ENCODE measurements at regions not wholly inside any gene's neighbourhood (a gene's known extent, or its start where the extent isn't known, plus 50 kb on each side); places are given as distances from the start of the nearest gene placed in this dataset.

GRCh38 chr4:71162386-71162785 is 168.9 kb downstream of the DCK start:
- ChIA-PET CTCF (no interaction called here), POLR2A (no interaction called here)
- H3K4me1 Mint-ChIP-seq = peaks cover 0 to 5% (median 0%) of the 10 kb centered on the region in 3 donors
- no peak overlapping the region for H3K27ac ChIP-seq (ENCODE audit: low read depth, low read length)
- H3K36me3 Mint-ChIP-seq = no peaks in the 10 kb centered on the region
- H3K4me3 Mint-ChIP-seq = no peak overlapping the region
- H3K27me3 Mint-ChIP-seq = peaks cover 5 to 11% of the 10 kb centered on the region in 2 donors
- DNase-seq = no peak
- no peaks in the 10 kb centered on the region for H3K36me3 ChIP-seq (ENCODE audit: insufficient read depth, low read length)
- H3K9me3 Mint-ChIP-seq = no peaks in the 10 kb centered on the region
- H3K27ac Mint-ChIP-seq = no peak overlapping the region
- no peak overlapping the region for H3K4me3 ChIP-seq (ENCODE audit: low read length)
- H3K27me3 ChIP-seq (ENCODE audit: insufficient read depth, low read length, poor library complexity, severe bottlenecking) = peaks cover 7% of the 10 kb centered on the region
- no peaks in the 10 kb centered on the region for H3K4me1 ChIP-seq (ENCODE audit: insufficient read depth, low read length)
- no peaks in the 10 kb centered on the region for H3K9me3 ChIP-seq (ENCODE audit: low read length)

GRCh38 chr4:71163317-71163716 is 169.9 kb downstream of the DCK start:
- Mint-ChIP-seq H3K4me1 (no peaks in the 10 kb centered on the region), H3K36me3 (no peaks in the 10 kb centered on the region)
- POLR2A ChIA-PET = no interaction called here

GRCh38 chr4:71167083-71167482 is 171.7 kb upstream of the SLC4A4 start:
- Mint-ChIP-seq H3K27me3 (peaks cover 2 to 6% of the 10 kb centered on the region in 2 donors), H3K36me3 (peaks cover 0 to 7% (median 0%) of the 10 kb centered on the region in 3 donors), H3K27ac (no peak overlapping the region), H3K4me1 (no peaks in the 10 kb centered on the region), H3K4me3 (no peak overlapping the region), H3K9me3 (no peaks in the 10 kb centered on the region)
- Histone ChIP-seq H3K4me3 (ENCODE audit: low read length) (no peak overlapping the region), H3K27me3 (ENCODE audit: insufficient read depth, low read length, poor library complexity, severe bottlenecking) (peaks cover 7% of the 10 kb centered on the region), H3K36me3 (ENCODE audit: insufficient read depth, low read length) (no peaks in the 10 kb centered on the region), H3K4me1 (ENCODE audit: insufficient read depth, low read length) (no peaks in the 10 kb centered on the region), H3K9me3 (ENCODE audit: low read length) (no peaks in the 10 kb centered on the region), H3K27ac (ENCODE audit: low read depth, low read length) (no peak overlapping the region)
- CTCF ChIA-PET = no interaction called here
- POLR2A ChIA-PET = no interaction called here
- DNase-seq = no peak

More at GRCh38 chr4:71163317-71163716, 169.9 kb downstream of the DCK start:
- peaks cover 5 to 8% of the 10 kb centered on the region in 2 donors for H3K27me3 Mint-ChIP-seq
- CTCF ChIA-PET = no interaction called here
- H3K4me1 ChIP-seq (ENCODE audit: insufficient read depth, low read length) = no peaks in the 10 kb centered on the region
- DNase-seq = no peak
- no peak overlapping the region for H3K27ac Mint-ChIP-seq
- no peak overlapping the region for H3K4me3 Mint-ChIP-seq
- no peaks in the 10 kb centered on the region for H3K9me3 ChIP-seq (ENCODE audit: low read length)
- H3K36me3 ChIP-seq (ENCODE audit: insufficient read depth, low read length) = no peaks in the 10 kb centered on the region
- H3K27ac ChIP-seq (ENCODE audit: low read depth, low read length) = no peak overlapping the region
- H3K4me3 ChIP-seq (ENCODE audit: low read length) = no peak overlapping the region
- H3K27me3 ChIP-seq (ENCODE audit: insufficient read depth, low read length, poor library complexity, severe bottlenecking) = peaks cover 7% of the 10 kb centered on the region
- no peaks in the 10 kb centered on the region for H3K9me3 Mint-ChIP-seq

GRCh38 chr4:71171592-71171991 is 167.2 kb upstream of the SLC4A4 start:
- Mint-ChIP-seq H3K4me1 (no peaks in the 10 kb centered on the region), H3K27ac (no peak overlapping the region), H3K4me3 (no peak overlapping the region), H3K9me3 (no peaks in the 10 kb centered on the region), H3K27me3 (peaks cover 0 to 11% of the 10 kb centered on the region in 2 donors), H3K36me3 (peaks cover 0 to 11% (median 0%) of the 10 kb centered on the region in 3 donors)
- no peak for DNase-seq
- no peaks in the 10 kb centered on the region for H3K27me3 ChIP-seq (ENCODE audit: insufficient read depth, low read length, poor library complexity, severe bottlenecking)
- POLR2A ChIA-PET = no interaction called here
- H3K36me3 ChIP-seq (ENCODE audit: insufficient read depth, low read length) = no peaks in the 10 kb centered on the region
- H3K4me3 ChIP-seq (ENCODE audit: low read length) = no peak overlapping the region
- no peak overlapping the region for H3K27ac ChIP-seq (ENCODE audit: low read depth, low read length)
- CTCF ChIA-PET = no interaction called here
- H3K9me3 ChIP-seq (ENCODE audit: low read length) = no peaks in the 10 kb centered on the region
- no peaks in the 10 kb centered on the region for H3K4me1 ChIP-seq (ENCODE audit: insufficient read depth, low read length)

- Histone ChIP-seq H3K4me1 (ENCODE audit: insufficient read depth, low read length) (peaks cover 5% of the 10 kb centered on the region), H3K27ac (ENCODE audit: low read depth, low read length) (no peak overlapping the region), H3K4me3 (ENCODE audit: low read length) (no peak overlapping the region), H3K27me3 (ENCODE audit: insufficient read depth, low read length, poor library complexity, severe bottlenecking) (peaks cover 4% of the 10 kb centered on the region), H3K9me3 (ENCODE audit: low read length) (no peaks in the 10 kb centered on the region), H3K36me3 (ENCODE audit: insufficient read depth, low read length) (no peaks in the 10 kb centered on the region)
- no peak overlapping the region for H3K27ac Mint-ChIP-seq
- peaks cover 12 to 22% (median 21%) of the 10 kb centered on the region in 3 donors for H3K4me1 Mint-ChIP-seq
- H3K36me3 Mint-ChIP-seq = no peaks in the 10 kb centered on the region
- H3K27me3 Mint-ChIP-seq = peaks cover 1 to 7% of the 10 kb centered on the region in 2 donors
- ChIA-PET POLR2A (no interaction called here), CTCF (no interaction called here)
- H3K4me3 Mint-ChIP-seq = no peak overlapping the region
- peaks cover 0 to 2% (median 0%) of the 10 kb centered on the region in 5 donors for H3K9me3 Mint-ChIP-seq
- no peak for DNase-seq
These were observed 157.5 kb upstream of the SLC4A4 start for GRCh38 chr4:71181332-71181731.

- ChIA-PET POLR2A (no interaction called here), CTCF (interaction anchor here (0.7 to 1.9 kb wide), 13 partner anchors 8 to 527 kb away, joined by 3 to 11 read pairs (median 3); partner anchors contain the start of gene DCK)
- Histone ChIP-seq H3K4me3 (ENCODE audit: low read length) (no peak overlapping the region), H3K27ac (ENCODE audit: low read depth, low read length) (no peak overlapping the region), H3K36me3 (ENCODE audit: insufficient read depth, low read length) (no peaks in the 10 kb centered on the region), H3K27me3 (ENCODE audit: insufficient read depth, low read length, poor library complexity, severe bottlenecking) (peaks cover 4% of the 10 kb centered on the region), H3K9me3 (ENCODE audit: low read length) (no peaks in the 10 kb centered on the region), H3K4me1 (ENCODE audit: insufficient read depth, low read length) (peaks cover 23% of the 10 kb centered on the region)
- peak; percentile 7 to 53 (median 37) for DNase-seq
- Mint-ChIP-seq H3K27ac (peak overlapping the region in 6 of 8 donors; percentile 2 to 79 (median 21)), H3K9me3 (no peaks in the 10 kb centered on the region), H3K36me3 (peaks cover 0 to 8% (median 0%) of the 10 kb centered on the region in 3 donors), H3K27me3 (peaks cover 4 to 7% of the 10 kb centered on the region in 2 donors), H3K4me3 (peak overlapping the region in 4 of 7 donors; percentile 6 to 83 (median 32)), H3K4me1 (peaks cover 26 to 38% (median 38%) of the 10 kb centered on the region in 3 donors)
These were observed 154.5 kb upstream of the SLC4A4 start for GRCh38 chr4:71184195-71184781.

GRCh38 chr4:71185037-71185436 is 153.8 kb upstream of the SLC4A4 start:
- peaks cover 4 to 7% of the 10 kb centered on the region in 2 donors for H3K27me3 Mint-ChIP-seq
- H3K4me3 Mint-ChIP-seq = peak overlapping the region in 2 of 7 donors; percentile 10 to 83
- H3K9me3 Mint-ChIP-seq = no peaks in the 10 kb centered on the region
- no peaks in the 10 kb centered on the region for H3K9me3 ChIP-seq (ENCODE audit: low read length)
- H3K27ac Mint-ChIP-seq = no peak overlapping the region
- POLR2A ChIA-PET = interaction anchor here (0.5 kb wide), 1 partner anchor 346 kb away, joined by 3 read pairs; no protein-coding TSS in a partner anchor
- H3K27me3 ChIP-seq (ENCODE audit: insufficient read depth, low read length, poor library complexity, severe bottlenecking) = peaks cover 4% of the 10 kb centered on the region
- H3K36me3 Mint-ChIP-seq = peaks cover 0 to 8% (median 0%) of the 10 kb centered on the region in 3 donors
- CTCF ChIA-PET = interaction anchor here (0.7 to 1.9 kb wide), 7 partner anchors 10 to 222 kb away, joined by 3 to 6 read pairs (median 3); no protein-coding TSS in a partner anchor
- no peak overlapping the region for H3K27ac ChIP-seq (ENCODE audit: low read depth, low read length)
- H3K4me3 ChIP-seq (ENCODE audit: low read length) = no peak overlapping the region
- DNase-seq = no peak
- H3K36me3 ChIP-seq (ENCODE audit: insufficient read depth, low read length) = no peaks in the 10 kb centered on the region
- peaks cover 29 to 46% (median 42%) of the 10 kb centered on the region in 3 donors for H3K4me1 Mint-ChIP-seq
- H3K4me1 ChIP-seq (ENCODE audit: insufficient read depth, low read length) = peaks cover 23% of the 10 kb centered on the region

- H3K27ac ChIP-seq (ENCODE audit: low read depth, low read length) = peak overlapping the region; percentile 45
- H3K4me1 ChIP-seq (ENCODE audit: insufficient read depth, low read length) = peaks cover 23% of the 10 kb centered on the region
- POLR2A ChIA-PET = interaction anchor here (1.0 kb wide), 1 partner anchor 13 kb away, joined by 5 read pairs; no protein-coding TSS in a partner anchor
- Mint-ChIP-seq H3K27me3 (peaks cover 4 to 7% of the 10 kb centered on the region in 2 donors), H3K4me1 (peaks cover 32 to 55% (median 45%) of the 10 kb centered on the region in 3 donors), H3K9me3 (no peaks in the 10 kb centered on the region), H3K27ac (peak overlapping the region; percentile 44 to 91 (median 88)), H3K36me3 (peaks cover 0 to 8% (median 0%) of the 10 kb centered on the region in 3 donors), H3K4me3 (peak overlapping the region; percentile 83 to 97 (median 91))
- peaks cover 4% of the 10 kb centered on the region for H3K27me3 ChIP-seq (ENCODE audit: insufficient read depth, low read length, poor library complexity, severe bottlenecking)
- CTCF ChIA-PET = interaction anchor here (1.8 kb wide), 1 partner anchor 50 kb away, joined by 3 read pairs; no protein-coding TSS in a partner anchor
- DNase-seq = no peak
- H3K9me3 ChIP-seq (ENCODE audit: low read length) = no peaks in the 10 kb centered on the region
- no peak overlapping the region for H3K4me3 ChIP-seq (ENCODE audit: low read length)
- no peaks in the 10 kb centered on the region for H3K36me3 ChIP-seq (ENCODE audit: insufficient read depth, low read length)
These were observed 152.6 kb upstream of the SLC4A4 start for GRCh38 chr4:71186257-71186565.
